HG03175 (cell line): ENCODE measurements at regions not wholly inside any gene's neighbourhood (a gene's known extent, or its start where the extent isn't known, plus 50 kb on each side); places are given as distances from the start of the nearest gene placed in this dataset.
"Not testable (repeated sequence)": the region's sequence is repeated elsewhere in the genome, so short reads cannot be mapped to it uniquely, and the experiment has no call there.

ENCODE experiments used
- ATAC-seq: cut with Tn5 transposase; IDR thresholded peaks from one replicate; pipeline ENCODE4 v1.9.1; 2021; ENCODE audit warnings: mild to moderate bottlenecking, moderate library complexity; ENCODE audit not compliant: unreplicated experiment

- no peak for ATAC-seq
Observed at GRCh38 chr13:60716313-60716712, 319.3 kb downstream of the TDRD3 start.

- ATAC-seq: no peak
Observed at GRCh38 chr13:60707878-60708277, 310.9 kb downstream of the TDRD3 start.

- ATAC-seq: no peak
Observed at GRCh38 chr13:60701895-60702294, 304.9 kb downstream of the TDRD3 start.

GRCh38 chr13:60700994-60701393, 304.0 kb downstream of the TDRD3 start:
- no peak for ATAC-seq

GRCh38 chr13:60699636-60700035, 302.6 kb downstream of the TDRD3 start:
- no peak for ATAC-seq

GRCh38 chr13:60696602-60697001, 299.6 kb downstream of the TDRD3 start:
- no peak for ATAC-seq

- ATAC-seq: no peak
Observed at GRCh38 chr13:60691268-60691667, 294.2 kb downstream of the TDRD3 start.

GRCh38 chr13:60690604-60691003, 293.6 kb downstream of the TDRD3 start:
- ATAC-seq: no peak

GRCh38 chr13:60689571-60689970, 292.6 kb downstream of the TDRD3 start:
- no peak for ATAC-seq

- no peak for ATAC-seq
Observed at GRCh38 chr13:60689076-60689475, 292.1 kb downstream of the TDRD3 start.

GRCh38 chr13:60679928-60680694, 283.1 kb downstream of the TDRD3 start:
- no peak for ATAC-seq

- no peak for ATAC-seq
Observed at GRCh38 chr13:60679131-60679530, 282.1 kb downstream of the TDRD3 start.

- no peak for ATAC-seq
Observed at GRCh38 chr13:60671386-60671785, 274.4 kb downstream of the TDRD3 start.

- ATAC-seq: no peak
Observed at GRCh38 chr13:60663788-60664187, 266.8 kb downstream of the TDRD3 start.

GRCh38 chr13:60662595-60662994, 265.6 kb downstream of the TDRD3 start:
- no peak for ATAC-seq

GRCh38 chr13:60661521-60661920, 264.5 kb downstream of the TDRD3 start:
- no peak for ATAC-seq

- not testable (repeated sequence) for ATAC-seq
Observed at GRCh38 chr13:60657586-60657985, 260.6 kb downstream of the TDRD3 start.

GRCh38 chr13:60655256-60655655, 258.2 kb downstream of the TDRD3 start:
- ATAC-seq: no peak

- ATAC-seq: no peak
Observed at GRCh38 chr13:60654415-60654814, 257.4 kb downstream of the TDRD3 start.

- no peak for ATAC-seq
Observed at GRCh38 chr13:60647547-60647946, 250.5 kb downstream of the TDRD3 start.

GRCh38 chr13:60646620-60647019, 249.6 kb downstream of the TDRD3 start:
- no peak for ATAC-seq

GRCh38 chr13:60645676-60646075, 248.7 kb downstream of the TDRD3 start:
- peak; percentile 68 for ATAC-seq

- ATAC-seq: no peak
Observed at GRCh38 chr13:60642552-60642951, 245.5 kb downstream of the TDRD3 start.
